ENCODE measurements at regions not wholly inside any gene's neighbourhood (a gene's known extent, or its start where the extent isn't known, plus 50 kb on each side); places are given as distances from the start of the nearest gene placed in this dataset.

GRCh38 chr4:120445186-120445585 is 378.5 kb upstream of the MAD2L1 start:
- H3K4me3 ChIP-seq = no peak overlapping the region
- H3K9me3 ChIP-seq = no peaks in the 10 kb centered on the region
- no peaks in the 10 kb centered on the region for H3K4me1 ChIP-seq
- H3K36me3 ChIP-seq = no peaks in the 10 kb centered on the region
- no peak for DNase-seq (ENCODE audit: low spot score)
- H3K27ac ChIP-seq = no peak overlapping the region
- no peaks in the 10 kb centered on the region for H3K27me3 ChIP-seq
- no peak for TF ChIP-seq CTCF (IDR thresholded peaks at IDR 0.05)

- no peaks in the 10 kb centered on the region for H3K9me3 ChIP-seq
- no peak for DNase-seq (ENCODE audit: low spot score)
- no peak overlapping the region for H3K27ac ChIP-seq
- H3K4me1 ChIP-seq = no peaks in the 10 kb centered on the region
- H3K36me3 ChIP-seq = no peaks in the 10 kb centered on the region
- no peaks in the 10 kb centered on the region for H3K27me3 ChIP-seq
- TF ChIP-seq CTCF (IDR thresholded peaks at IDR 0.05) = no peak
- no peak overlapping the region for H3K4me3 ChIP-seq
Measured at GRCh38 chr4:120443116-120443515, 376.5 kb upstream of the MAD2L1 start.

- Histone ChIP-seq H3K36me3 (no peaks in the 10 kb centered on the region), H3K4me1 (no peaks in the 10 kb centered on the region), H3K27ac (no peak overlapping the region), H3K9me3 (no peaks in the 10 kb centered on the region), H3K4me3 (no peak overlapping the region), H3K27me3 (no peaks in the 10 kb centered on the region)
- TF ChIP-seq CTCF (IDR thresholded peaks at IDR 0.05) = no peak
- DNase-seq (ENCODE audit: low spot score) = no peak
Measured at GRCh38 chr4:120440730-120441129, 374.1 kb upstream of the MAD2L1 start.

GRCh38 chr4:120435179-120435578 is 368.5 kb upstream of the MAD2L1 start:
- Histone ChIP-seq H3K9me3 (no peaks in the 10 kb centered on the region), H3K36me3 (no peaks in the 10 kb centered on the region), H3K4me1 (no peaks in the 10 kb centered on the region), H3K4me3 (no peak overlapping the region), H3K27me3 (no peaks in the 10 kb centered on the region), H3K27ac (no peak overlapping the region)
- TF ChIP-seq CTCF (IDR thresholded peaks at IDR 0.05) = no peak
- no peak for DNase-seq (ENCODE audit: low spot score)

- no peak overlapping the region for H3K4me3 ChIP-seq
- no peaks in the 10 kb centered on the region for H3K4me1 ChIP-seq
- no peak overlapping the region for H3K27ac ChIP-seq
- H3K27me3 ChIP-seq = no peaks in the 10 kb centered on the region
- DNase-seq (ENCODE audit: low spot score) = no peak
- no peaks in the 10 kb centered on the region for H3K9me3 ChIP-seq
- TF ChIP-seq CTCF (IDR thresholded peaks at IDR 0.05) = no peak
- H3K36me3 ChIP-seq = no peaks in the 10 kb centered on the region
Measured at GRCh38 chr4:120434756-120435155, 368.1 kb upstream of the MAD2L1 start.

- Histone ChIP-seq H3K27me3 (no peaks in the 10 kb centered on the region), H3K4me1 (no peaks in the 10 kb centered on the region), H3K9me3 (no peaks in the 10 kb centered on the region), H3K27ac (no peak overlapping the region), H3K36me3 (no peaks in the 10 kb centered on the region), H3K4me3 (no peak overlapping the region)
- no peak for TF ChIP-seq CTCF (IDR thresholded peaks at IDR 0.05)
- no peak for DNase-seq (ENCODE audit: low spot score)
Measured at GRCh38 chr4:120432301-120432860, 365.7 kb upstream of the MAD2L1 start.

Data from right atrium auricular region (tissue), 2 donors.